ENCODE measurements at regions not wholly inside any gene's neighbourhood (a gene's known extent, or its start where the extent isn't known, plus 50 kb on each side); places are given as distances from the start of the nearest gene placed in this dataset.

GRCh38 chr6:125526007-125526720, 223.3 kb upstream of the HEY2 start:
- CTCF ChIA-PET: no interaction called here
- peaks cover 13% of the 10 kb centered on the region for H3K27me3 Mint-ChIP-seq
- H3K36me3 Mint-ChIP-seq: no peaks in the 10 kb centered on the region
- DNase-seq: no peak
- no peaks in the 10 kb centered on the region for H3K4me1 Mint-ChIP-seq
- no peak overlapping the region for H3K4me3 Mint-ChIP-seq
- no peaks in the 10 kb centered on the region for H3K9me3 Mint-ChIP-seq
- H3K27ac Mint-ChIP-seq: no peak overlapping the region

GRCh38 chr6:125528621-125529041, 220.8 kb upstream of the HEY2 start:
- H3K4me1 Mint-ChIP-seq: peaks cover 6% of the 10 kb centered on the region
- H3K36me3 Mint-ChIP-seq: no peaks in the 10 kb centered on the region
- H3K4me3 Mint-ChIP-seq: no peak overlapping the region
- CTCF ChIA-PET: no interaction called here
- no peak overlapping the region for H3K27ac Mint-ChIP-seq
- DNase-seq: no peak
- peaks cover 23% of the 10 kb centered on the region for H3K27me3 Mint-ChIP-seq
- H3K9me3 Mint-ChIP-seq: no peaks in the 10 kb centered on the region

- Mint-ChIP-seq H3K36me3 (no peaks in the 10 kb centered on the region), H3K27ac (no peak overlapping the region), H3K27me3 (peaks cover 27% of the 10 kb centered on the region), H3K4me1 (peaks cover 9% of the 10 kb centered on the region), H3K4me3 (no peak overlapping the region), H3K9me3 (no peaks in the 10 kb centered on the region)
- CTCF ChIA-PET: no interaction called here
- DNase-seq: no peak
Observed at GRCh38 chr6:125529061-125529460, 220.4 kb upstream of the HEY2 start.

DNA sequence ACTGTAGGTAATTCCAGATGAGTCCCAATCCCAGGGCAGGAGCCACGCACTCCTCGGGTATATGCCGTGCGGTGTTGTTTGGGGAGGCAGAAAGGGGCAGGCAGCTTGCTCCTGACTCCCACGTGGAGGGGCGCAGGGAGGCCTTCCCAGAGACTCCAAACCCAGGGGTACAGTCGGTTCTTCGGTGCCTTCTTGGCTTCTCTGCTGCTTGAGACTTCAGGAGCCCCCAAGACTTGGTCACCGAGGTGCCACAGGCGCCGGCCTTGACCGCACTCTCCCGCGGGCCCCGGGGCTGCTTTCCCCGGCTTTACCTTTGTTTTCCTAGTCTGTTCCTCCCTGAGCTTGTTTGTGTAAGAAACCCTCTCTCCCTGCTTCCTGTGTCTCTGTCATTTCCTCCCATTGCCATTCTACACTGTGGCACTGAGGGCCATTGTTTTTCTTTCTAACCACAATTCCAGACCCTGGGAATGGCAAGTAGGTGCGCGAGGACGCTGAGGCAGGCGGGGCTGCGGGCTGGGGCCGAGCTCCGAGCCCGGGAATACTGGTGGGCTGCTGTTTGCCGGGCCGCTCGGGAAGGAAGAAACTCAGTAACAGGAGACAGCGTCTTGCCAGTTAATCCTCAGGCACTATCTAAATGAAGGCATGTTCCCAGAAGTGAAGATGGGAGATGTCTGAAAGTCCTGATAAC, 215.6 kb upstream of the HEY2 start:
- CTCF ChIA-PET: interaction anchor here (1.1 kb wide), 1 partner anchor 221 kb away, joined by 3 read pairs; no protein-coding TSS in a partner anchor
- no peak overlapping the region for H3K27ac Mint-ChIP-seq
- H3K9me3 Mint-ChIP-seq: no peaks in the 10 kb centered on the region
- peaks cover 39% of the 10 kb centered on the region for H3K27me3 Mint-ChIP-seq
- H3K4me3 Mint-ChIP-seq: no peak overlapping the region
- H3K36me3 Mint-ChIP-seq: no peaks in the 10 kb centered on the region
- H3K4me1 Mint-ChIP-seq: peaks cover 10% of the 10 kb centered on the region
- no peak for DNase-seq

- DNase-seq: no peak
- Mint-ChIP-seq H3K27me3 (peaks cover 31% of the 10 kb centered on the region), H3K36me3 (no peaks in the 10 kb centered on the region), H3K27ac (no peak overlapping the region), H3K9me3 (no peaks in the 10 kb centered on the region), H3K4me1 (peaks cover 10% of the 10 kb centered on the region), H3K4me3 (no peak overlapping the region)
- CTCF ChIA-PET: interaction anchor here (1.1 kb wide), 1 partner anchor 220 kb away, joined by 3 read pairs; no protein-coding TSS in a partner anchor
Observed at GRCh38 chr6:125534430-125535263, 214.8 kb upstream of the HEY2 start.

GRCh38 chr6:125537090-125537489, 212.3 kb upstream of the HEY2 start:
- Mint-ChIP-seq H3K27me3 (peaks cover 31% of the 10 kb centered on the region), H3K9me3 (no peaks in the 10 kb centered on the region), H3K27ac (no peak overlapping the region), H3K36me3 (no peaks in the 10 kb centered on the region), H3K4me3 (no peak overlapping the region), H3K4me1 (peaks cover 10% of the 10 kb centered on the region)
- CTCF ChIA-PET: no interaction called here
- no peak for DNase-seq

- no peaks in the 10 kb centered on the region for H3K36me3 Mint-ChIP-seq
- no peak for DNase-seq
- no peak overlapping the region for H3K27ac Mint-ChIP-seq
- H3K27me3 Mint-ChIP-seq: peaks cover 9% of the 10 kb centered on the region
- CTCF ChIA-PET: no interaction called here
- H3K4me1 Mint-ChIP-seq: no peaks in the 10 kb centered on the region
- H3K4me3 Mint-ChIP-seq: no peak overlapping the region
- H3K9me3 Mint-ChIP-seq: no peaks in the 10 kb centered on the region
Observed at GRCh38 chr6:125539892-125540291, 209.5 kb upstream of the HEY2 start.

GRCh38 chr6:125544819-125545218, 204.6 kb upstream of the HEY2 start:
- CTCF ChIA-PET: interaction anchor here (0.7 kb wide), 1 partner anchor 223 kb away, joined by 3 read pairs; no protein-coding TSS in a partner anchor
- no peak for DNase-seq

DNA sequence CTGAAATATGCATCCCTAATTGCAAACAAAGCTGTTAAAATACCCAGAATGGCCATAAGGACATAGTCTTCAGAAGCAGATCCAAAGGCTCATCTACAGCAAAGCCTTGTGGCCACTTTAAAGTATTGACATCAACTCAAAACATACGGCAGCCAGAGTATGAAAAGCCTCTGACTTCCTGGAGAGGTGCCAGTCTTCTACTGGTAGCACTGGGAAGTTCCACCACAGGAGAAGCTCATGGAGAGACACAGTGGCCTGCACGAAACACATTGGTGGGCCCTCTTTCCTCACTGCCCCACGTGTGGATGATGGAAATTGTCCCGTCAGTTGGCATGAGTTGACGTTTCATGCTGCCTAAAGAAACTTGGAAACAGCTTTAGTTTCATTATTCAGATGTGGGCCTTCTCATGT, 202.6 kb upstream of the HEY2 start:
- H3K4me3 Mint-ChIP-seq: no peak overlapping the region
- no peaks in the 10 kb centered on the region for H3K27me3 Mint-ChIP-seq
- no peaks in the 10 kb centered on the region for H3K9me3 Mint-ChIP-seq
- CTCF ChIA-PET: interaction anchor here (0.9 to 1.1 kb wide), 2 partner anchors 219 to 393 kb away, joined by 3 read pairs; partner anchors contain the start of gene TPD52L1
- H3K36me3 Mint-ChIP-seq: no peaks in the 10 kb centered on the region
- H3K27ac Mint-ChIP-seq: no peak overlapping the region
- no peak for DNase-seq
- H3K4me1 Mint-ChIP-seq: no peaks in the 10 kb centered on the region

More at GRCh38 chr6:125544819-125545218, 204.6 kb upstream of the HEY2 start:
- H3K36me3 Mint-ChIP-seq: no peaks in the 10 kb centered on the region
- no peaks in the 10 kb centered on the region for H3K27me3 Mint-ChIP-seq
- H3K9me3 Mint-ChIP-seq: no peaks in the 10 kb centered on the region
- no peak overlapping the region for H3K4me3 Mint-ChIP-seq
- H3K27ac Mint-ChIP-seq: no peak overlapping the region
- H3K4me1 Mint-ChIP-seq: no peaks in the 10 kb centered on the region

DNA sequence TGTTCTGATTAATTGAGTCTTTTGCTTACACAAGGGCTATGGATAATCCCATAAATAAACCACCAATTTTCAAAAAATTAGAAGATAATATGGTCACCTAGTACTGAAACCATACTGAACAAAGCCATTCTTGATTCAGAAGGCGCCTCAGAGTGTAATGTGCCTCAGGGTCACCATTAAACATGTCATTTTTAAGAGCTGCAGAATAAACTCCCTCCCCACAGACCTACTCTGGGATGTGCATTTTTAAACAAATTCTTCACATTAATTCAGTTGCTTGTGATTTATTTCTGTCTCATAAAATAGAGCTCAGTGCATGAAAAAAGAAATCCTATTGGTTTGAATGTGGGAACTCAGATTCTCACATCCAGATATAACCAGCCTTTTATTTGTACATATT, 202.1 kb upstream of the HEY2 start:
- Mint-ChIP-seq H3K9me3 (no peaks in the 10 kb centered on the region), H3K27ac (no peak overlapping the region), H3K27me3 (no peaks in the 10 kb centered on the region), H3K36me3 (no peaks in the 10 kb centered on the region), H3K4me1 (no peaks in the 10 kb centered on the region), H3K4me3 (no peak overlapping the region)
- CTCF ChIA-PET: interaction anchor here (0.9 to 1.1 kb wide), 2 partner anchors 220 to 394 kb away, joined by 3 read pairs; partner anchors contain the start of gene TPD52L1
- no peak for DNase-seq

- no peaks in the 10 kb centered on the region for H3K36me3 Mint-ChIP-seq
- H3K4me1 Mint-ChIP-seq: no peaks in the 10 kb centered on the region
- CTCF ChIA-PET: no interaction called here
- H3K27ac Mint-ChIP-seq: no peak overlapping the region
- no peak for DNase-seq
- no peaks in the 10 kb centered on the region for H3K27me3 Mint-ChIP-seq
- H3K4me3 Mint-ChIP-seq: no peak overlapping the region
- no peaks in the 10 kb centered on the region for H3K9me3 Mint-ChIP-seq
Observed at GRCh38 chr6:125549202-125549884, 200.1 kb upstream of the HEY2 start.

- Mint-ChIP-seq H3K4me1 (no peaks in the 10 kb centered on the region), H3K27me3 (no peaks in the 10 kb centered on the region), H3K4me3 (no peak overlapping the region), H3K9me3 (no peaks in the 10 kb centered on the region), H3K36me3 (no peaks in the 10 kb centered on the region), H3K27ac (no peak overlapping the region)
- DNase-seq: no peak
- CTCF ChIA-PET: no interaction called here
Observed at GRCh38 chr6:125550892-125551291, 198.5 kb upstream of the HEY2 start.

DNA sequence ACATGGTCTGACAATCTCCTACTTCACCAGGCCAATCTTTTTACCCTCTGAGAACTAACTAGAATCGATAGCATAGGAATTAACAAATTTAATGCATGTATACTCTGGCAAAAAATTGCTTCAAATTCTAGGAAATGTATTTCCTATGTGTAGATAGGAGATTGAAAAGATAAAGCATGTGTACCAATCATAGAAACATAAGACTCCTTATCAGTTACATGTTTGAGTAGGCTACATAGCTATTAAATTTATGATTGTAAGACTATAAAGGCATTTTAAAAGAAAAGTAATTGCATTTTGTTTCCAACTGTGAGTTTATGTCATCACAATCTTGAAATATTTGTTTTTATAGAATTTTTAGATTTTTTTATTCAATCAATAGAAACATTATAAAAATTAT, 196.6 kb upstream of the HEY2 start:
- Mint-ChIP-seq H3K4me3 (no peak overlapping the region), H3K9me3 (no peaks in the 10 kb centered on the region), H3K27me3 (no peaks in the 10 kb centered on the region), H3K4me1 (no peaks in the 10 kb centered on the region), H3K27ac (no peak overlapping the region), H3K36me3 (no peaks in the 10 kb centered on the region)
- CTCF ChIA-PET: no interaction called here
- no peak for DNase-seq

- Mint-ChIP-seq H3K27ac (no peak overlapping the region), H3K27me3 (peaks cover 4% of the 10 kb centered on the region), H3K36me3 (no peaks in the 10 kb centered on the region), H3K9me3 (no peaks in the 10 kb centered on the region), H3K4me1 (no peaks in the 10 kb centered on the region), H3K4me3 (no peak overlapping the region)
- no peak for DNase-seq
- CTCF ChIA-PET: no interaction called here
Observed at GRCh38 chr6:125554456-125554855, 195.0 kb upstream of the HEY2 start.

Data from activated naive CD4-positive, alpha-beta T cell treated with anti-CD3 and anti-CD28 coated beads, Interleukin-2, amount 10 ng/mL, durations not matched to agents 7 days and 5 days (primary cell).